GM19238 (cell line): ENCODE measurements at regions not wholly inside any gene's neighbourhood (a gene's known extent, or its start where the extent isn't known, plus 50 kb on each side); places are given as distances from the start of the nearest gene placed in this dataset.

Experiments
- DNase-seq: peaks from one replicate; pipeline ENCODE4 v3.0.0; 2011; ENCODE audit warnings: low spot score; ENCODE audit not compliant: insufficient read length

- no peak for DNase-seq
These were observed 404.8 kb downstream of the TXNL1 start for GRCh38 chr18:56233595-56233994.

GRCh38 chr18:56226025-56226424 lies 412.4 kb downstream of the TXNL1 start:
- no peak for DNase-seq

- no peak for DNase-seq
These were observed 413.5 kb downstream of the TXNL1 start for GRCh38 chr18:56224669-56225561.

- DNase-seq = no peak
These were observed 417.0 kb downstream of the TXNL1 start for GRCh38 chr18:56221195-56222065.

GRCh38 chr18:56217406-56217805 lies 421.0 kb downstream of the TXNL1 start:
- no peak for DNase-seq

GRCh38 chr18:56214706-56215105 lies 423.7 kb downstream of the TXNL1 start:
- no peak for DNase-seq

- no peak for DNase-seq
These were observed 427.9 kb downstream of the TXNL1 start for GRCh38 chr18:56210520-56210919.

- no peak for DNase-seq
These were observed 430.4 kb downstream of the TXNL1 start for GRCh38 chr18:56207989-56208388.

- no peak for DNase-seq
These were observed 434.3 kb downstream of the TXNL1 start for GRCh38 chr18:56204052-56204451.

- DNase-seq = no peak
These were observed 435.7 kb downstream of the TXNL1 start for GRCh38 chr18:56202678-56203077.

- no peak for DNase-seq
These were observed 437.9 kb downstream of the TXNL1 start for GRCh38 chr18:56200381-56200911.

- DNase-seq = no peak
These were observed 438.6 kb downstream of the TXNL1 start for GRCh38 chr18:56199580-56200330.

- DNase-seq = no peak
These were observed 441.0 kb downstream of the TXNL1 start for GRCh38 chr18:56197241-56197859.

- no peak for DNase-seq
These were observed 441.7 kb downstream of the TXNL1 start for GRCh38 chr18:56196495-56197225.

- no peak for DNase-seq
These were observed 447.1 kb downstream of the TXNL1 start for GRCh38 chr18:56191334-56191733.

GRCh38 chr18:56189615-56190014 lies 448.8 kb downstream of the TXNL1 start:
- DNase-seq = no peak

- no peak for DNase-seq
These were observed 449.7 kb downstream of the TXNL1 start for GRCh38 chr18:56188529-56189275.

- no peak for DNase-seq
These were observed 452.1 kb downstream of the TXNL1 start for GRCh38 chr18:56186319-56186718.

GRCh38 chr18:56185126-56185525 lies 453.3 kb downstream of the TXNL1 start:
- DNase-seq = no peak
